Neural progenitor cell (in vitro differentiated cells): ENCODE measurements at regions not wholly inside any gene's neighbourhood (a gene's known extent, or its start where the extent isn't known, plus 50 kb on each side); places are given as distances from the start of the nearest gene placed in this dataset.

Source experiments
- DNase-seq: peaks from one replicate; pipeline ENCODE4 v3.0.0-alpha.2; 2016; ENCODE audit warnings: low spot score
- H2AFZ ChIP-seq: fragments of 200-600 bp; sonication (generic); replicated peaks from 2 replicates; pipeline ENCODE4 v1.6.1; 2016; ENCODE audit warnings: antibody characterized with exemption
- H3F3A ChIP-seq: fragments of 200-600 bp; sonication (generic); 2 replicates; pipeline ENCODE4 v1.6.1; 2016; ENCODE audit warnings: antibody characterized with exemption, low read depth
- H3K27ac ChIP-seq: fragments of 200-600 bp; sonication (generic); 2 replicates; pipeline ENCODE4 v1.5.1; 2016; ENCODE audit warnings: mild to moderate bottlenecking
- H3K27me3 ChIP-seq: fragments of 200-600 bp; sonication (generic); 2 replicates; pipeline ENCODE4 v1.6.1; 2016; ENCODE audit warnings: mild to moderate bottlenecking, moderate library complexity
- H3K36me3 ChIP-seq: fragments of 200-600 bp; sonication (generic); 2 replicates; pipeline ENCODE4 v1.5.1; 2016
- H3K4me1 ChIP-seq: fragments of 200-600 bp; sonication (generic); 2 replicates; pipeline ENCODE4 v1.6.1; 2016; ENCODE audit warnings: mixed run types
- H3K4me2 ChIP-seq: fragments of 200-600 bp; sonication (generic); 2 replicates; pipeline ENCODE4 v1.6.1; 2016
- H3K4me3 ChIP-seq: fragments of 200-600 bp; sonication (generic); 2 replicates; pipeline ENCODE4 v1.5.1; 2016
- H3K79me2 ChIP-seq: fragments of 200-600 bp; sonication (generic); 2 replicates; pipeline ENCODE4 v1.6.1; 2016; ENCODE audit warnings: low read depth
- H3K9ac ChIP-seq: fragments of 200-600 bp; sonication (generic); 2 replicates; pipeline ENCODE4 v1.6.1; 2016
- H3K9me3 ChIP-seq: fragments of 200-600 bp; sonication (generic); 2 replicates; pipeline ENCODE4 v1.5.1; 2016; ENCODE audit warnings: low read depth
- H4K20me1 ChIP-seq: fragments of 200-600 bp; sonication (generic); 2 replicates; pipeline ENCODE4 v1.6.1; 2016; ENCODE audit warnings: low read depth
- H3K27ac Mint-ChIP-seq: 3 replicates; pipeline ENCODE4 v1.8.0; 2021; ENCODE audit warnings: mixed read lengths
- H3K27me3 Mint-ChIP-seq: 2 replicates; pipeline ENCODE4 v1.8.0; 2022; ENCODE audit warnings: low read depth, mild to moderate bottlenecking, inconsistent platforms, moderate library complexity, mixed read lengths; ENCODE audit not compliant: insufficient read depth
- H3K36me3 Mint-ChIP-seq: 3 replicates; pipeline ENCODE4 v1.8.0; 2021; ENCODE audit warnings: mixed read lengths
- H3K4me1 Mint-ChIP-seq: 3 replicates; pipeline ENCODE4 v1.8.0; 2021; ENCODE audit warnings: mixed read lengths
- H3K4me3 Mint-ChIP-seq: 3 replicates; pipeline ENCODE4 v1.8.0; 2021; ENCODE audit warnings: mild to moderate bottlenecking, moderate library complexity, mixed read lengths
- H3K9me3 Mint-ChIP-seq: 3 replicates; pipeline ENCODE4 v1.8.0; 2020; ENCODE audit warnings: mixed read lengths
- EZH2 ChIP-seq: fragments of 200-600 bp; sonication (generic); IDR thresholded peaks from 2 replicates; pipeline ENCODE4 v1.6.1; 2017; ENCODE audit warnings: antibody characterized with exemption, mild to moderate bottlenecking, moderate library complexity
- EZH2phosphoT487 ChIP-seq: fragments of 200-600 bp; sonication (generic); IDR thresholded peaks from 2 replicates; pipeline ENCODE4 v1.6.1; 2017; ENCODE audit warnings: antibody characterized with exemption
- TF ChIP-seq, protein P1 (sequence below): fragments of 200-600 bp; sonication (generic); IDR thresholded peaks from 2 replicates; pipeline ENCODE4 v1.5.1; 2017; ENCODE audit warnings: antibody characterized with exemption, mild to moderate bottlenecking

- H3K4me1 ChIP-seq: no peaks in the 10 kb centered on the region
- Mint-ChIP-seq H3K9me3 (no peaks in the 10 kb centered on the region), H3K27ac (no peak overlapping the region), H3K4me1 (no peaks in the 10 kb centered on the region), H3K27me3 (no peaks in the 10 kb centered on the region), H3K4me3 (no peak overlapping the region), H3K36me3 (no peaks in the 10 kb centered on the region)
- no peaks in the 10 kb centered on the region for H3K27me3 ChIP-seq
- H3F3A ChIP-seq: no peaks in the 10 kb centered on the region
- H3K9me3 ChIP-seq: no peaks in the 10 kb centered on the region
- no peak overlapping the region for H3K4me3 ChIP-seq
- no peak for DNase-seq
- no peaks in the 10 kb centered on the region for H4K20me1 ChIP-seq
- no peaks in the 10 kb centered on the region for H3K79me2 ChIP-seq
- no peak overlapping the region for H3K4me2 ChIP-seq
- TF ChIP-seq, protein P1, sequence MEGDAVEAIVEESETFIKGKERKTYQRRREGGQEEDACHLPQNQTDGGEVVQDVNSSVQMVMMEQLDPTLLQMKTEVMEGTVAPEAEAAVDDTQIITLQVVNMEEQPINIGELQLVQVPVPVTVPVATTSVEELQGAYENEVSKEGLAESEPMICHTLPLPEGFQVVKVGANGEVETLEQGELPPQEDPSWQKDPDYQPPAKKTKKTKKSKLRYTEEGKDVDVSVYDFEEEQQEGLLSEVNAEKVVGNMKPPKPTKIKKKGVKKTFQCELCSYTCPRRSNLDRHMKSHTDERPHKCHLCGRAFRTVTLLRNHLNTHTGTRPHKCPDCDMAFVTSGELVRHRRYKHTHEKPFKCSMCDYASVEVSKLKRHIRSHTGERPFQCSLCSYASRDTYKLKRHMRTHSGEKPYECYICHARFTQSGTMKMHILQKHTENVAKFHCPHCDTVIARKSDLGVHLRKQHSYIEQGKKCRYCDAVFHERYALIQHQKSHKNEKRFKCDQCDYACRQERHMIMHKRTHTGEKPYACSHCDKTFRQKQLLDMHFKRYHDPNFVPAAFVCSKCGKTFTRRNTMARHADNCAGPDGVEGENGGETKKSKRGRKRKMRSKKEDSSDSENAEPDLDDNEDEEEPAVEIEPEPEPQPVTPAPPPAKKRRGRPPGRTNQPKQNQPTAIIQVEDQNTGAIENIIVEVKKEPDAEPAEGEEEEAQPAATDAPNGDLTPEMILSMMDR: no peak
- TF ChIP-seq EZH2phosphoT487 (no peak), EZH2 (no peak)
- no peak overlapping the region for H3K9ac ChIP-seq
- H3K36me3 ChIP-seq: no peaks in the 10 kb centered on the region
- no peak overlapping the region for H3K27ac ChIP-seq
- H2AFZ ChIP-seq: no peak overlapping the region
Observed at GRCh38 chr16:17612336-17612735, 141.6 kb upstream of the XYLT1 start.

- H3K27ac ChIP-seq: no peak overlapping the region
- no peak overlapping the region for H2AFZ ChIP-seq
- Mint-ChIP-seq H3K4me3 (no peak overlapping the region), H3K27me3 (peaks cover 4% of the 10 kb centered on the region), H3K4me1 (peaks cover 2% of the 10 kb centered on the region), H3K9me3 (no peaks in the 10 kb centered on the region), H3K36me3 (no peaks in the 10 kb centered on the region), H3K27ac (no peak overlapping the region)
- no peaks in the 10 kb centered on the region for H3F3A ChIP-seq
- H3K9me3 ChIP-seq: no peaks in the 10 kb centered on the region
- H3K27me3 ChIP-seq: no peaks in the 10 kb centered on the region
- no peak overlapping the region for H3K9ac ChIP-seq
- no peak for DNase-seq
- no peaks in the 10 kb centered on the region for H4K20me1 ChIP-seq
- no peaks in the 10 kb centered on the region for H3K4me1 ChIP-seq
- TF ChIP-seq EZH2phosphoT487 (no peak), EZH2 (no peak)
- TF ChIP-seq, protein P1: no peak
- H3K36me3 ChIP-seq: no peaks in the 10 kb centered on the region
- no peaks in the 10 kb centered on the region for H3K79me2 ChIP-seq
- H3K4me3 ChIP-seq: no peak overlapping the region
- no peak overlapping the region for H3K4me2 ChIP-seq
Observed at GRCh38 chr16:17607609-17608008, 136.8 kb upstream of the XYLT1 start.

GRCh38 chr16:17607075-17607509 lies 136.3 kb upstream of the XYLT1 start:
- no peak overlapping the region for H3K27ac ChIP-seq
- no peak overlapping the region for H3K9ac ChIP-seq
- H3K4me1 ChIP-seq: no peaks in the 10 kb centered on the region
- no peaks in the 10 kb centered on the region for H3K9me3 ChIP-seq
- no peaks in the 10 kb centered on the region for H3K27me3 ChIP-seq
- no peaks in the 10 kb centered on the region for H3K36me3 Mint-ChIP-seq
- H3K27ac Mint-ChIP-seq: no peak overlapping the region
- H3K4me1 Mint-ChIP-seq: peaks cover 2% of the 10 kb centered on the region
- TF ChIP-seq EZH2: no peak
- TF ChIP-seq, protein P1: no peak
- H3K79me2 ChIP-seq: no peaks in the 10 kb centered on the region
- no peak for DNase-seq
- no peak overlapping the region for H2AFZ ChIP-seq
- no peaks in the 10 kb centered on the region for H4K20me1 ChIP-seq
- no peak overlapping the region for H3K4me3 ChIP-seq
- no peaks in the 10 kb centered on the region for H3F3A ChIP-seq
- H3K4me3 Mint-ChIP-seq: no peak overlapping the region
- H3K27me3 Mint-ChIP-seq: peaks cover 4% of the 10 kb centered on the region
- no peaks in the 10 kb centered on the region for H3K9me3 Mint-ChIP-seq
- no peaks in the 10 kb centered on the region for H3K36me3 ChIP-seq
- no peak overlapping the region for H3K4me2 ChIP-seq

DNA sequence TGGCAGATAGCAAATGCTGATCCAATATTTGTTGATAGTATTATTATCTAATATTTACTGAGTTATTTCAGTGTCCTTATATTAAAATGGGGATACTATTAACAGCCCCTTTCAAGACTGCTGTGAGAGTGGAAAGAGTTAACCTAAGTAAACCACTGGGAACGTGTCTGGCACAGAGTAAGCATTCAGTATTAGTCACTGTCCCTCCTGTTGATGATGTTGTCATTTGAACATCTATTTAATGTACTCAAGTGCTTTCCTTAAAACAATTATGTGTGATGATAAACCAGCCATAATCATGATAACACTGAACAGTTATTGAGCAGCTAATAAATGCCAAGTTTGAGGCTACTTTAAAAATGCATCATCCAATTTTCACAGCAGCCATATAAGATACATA lies 135.7 kb upstream of the XYLT1 start:
- Histone ChIP-seq H3K27ac (no peak overlapping the region), H2AFZ (no peak overlapping the region), H3K4me2 (no peak overlapping the region), H3K9ac (no peak overlapping the region), H3K36me3 (no peaks in the 10 kb centered on the region), H4K20me1 (no peaks in the 10 kb centered on the region), H3K9me3 (no peaks in the 10 kb centered on the region), H3K4me1 (no peaks in the 10 kb centered on the region), H3K4me3 (no peak overlapping the region), H3K27me3 (no peaks in the 10 kb centered on the region), H3K79me2 (no peaks in the 10 kb centered on the region), H3F3A (no peaks in the 10 kb centered on the region)
- Mint-ChIP-seq H3K9me3 (no peaks in the 10 kb centered on the region), H3K27me3 (peaks cover 4% of the 10 kb centered on the region), H3K4me3 (no peak overlapping the region), H3K4me1 (peaks cover 2% of the 10 kb centered on the region), H3K36me3 (no peaks in the 10 kb centered on the region), H3K27ac (no peak overlapping the region)
- DNase-seq: no peak
- TF ChIP-seq EZH2 (no peak), EZH2phosphoT487 (no peak)
- TF ChIP-seq, protein P1: no peak
